ENCODE measurements at regions not wholly inside any gene's neighbourhood (a gene's known extent, or its start where the extent isn't known, plus 50 kb on each side); places are given as distances from the start of the nearest gene placed in this dataset.

DNA sequence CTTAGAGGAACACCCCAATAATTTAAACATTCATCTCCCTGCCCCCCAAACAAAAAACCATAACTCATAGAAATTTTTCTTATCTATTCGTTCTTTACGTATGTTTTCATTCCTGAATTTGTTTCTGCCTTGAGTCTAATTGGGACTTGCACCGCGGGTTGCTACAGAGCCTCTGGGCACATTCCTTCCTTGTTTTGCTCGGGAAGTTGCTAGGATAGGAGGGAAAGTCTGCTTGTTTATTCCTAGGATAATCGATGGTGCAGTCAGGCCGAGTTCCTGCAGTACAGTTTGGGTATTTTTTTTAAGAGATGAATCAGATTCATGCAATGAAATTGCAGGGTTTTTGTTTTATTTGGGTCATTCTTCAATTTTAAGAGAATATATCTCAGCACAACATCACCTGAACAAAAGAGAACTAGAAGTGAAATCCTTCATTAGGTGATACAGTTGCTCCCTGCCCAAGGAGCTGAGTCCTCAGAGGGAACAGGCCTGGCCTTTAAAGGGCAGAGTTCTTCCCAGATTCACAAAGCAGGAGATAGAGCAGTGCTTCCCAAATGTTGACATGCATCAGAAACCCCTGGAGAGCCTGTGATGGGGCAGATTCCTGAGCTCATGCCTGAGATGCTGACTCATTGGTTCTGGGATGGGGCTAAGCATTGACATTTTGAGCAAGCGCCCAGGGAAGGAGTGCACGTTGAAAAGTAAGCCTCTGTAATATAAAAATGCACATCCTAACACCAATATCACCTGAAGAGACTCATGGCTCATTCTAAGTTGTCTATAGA is 114.9 kb upstream of the FAM9B start:
- TF ChIP-seq, protein P1, sequence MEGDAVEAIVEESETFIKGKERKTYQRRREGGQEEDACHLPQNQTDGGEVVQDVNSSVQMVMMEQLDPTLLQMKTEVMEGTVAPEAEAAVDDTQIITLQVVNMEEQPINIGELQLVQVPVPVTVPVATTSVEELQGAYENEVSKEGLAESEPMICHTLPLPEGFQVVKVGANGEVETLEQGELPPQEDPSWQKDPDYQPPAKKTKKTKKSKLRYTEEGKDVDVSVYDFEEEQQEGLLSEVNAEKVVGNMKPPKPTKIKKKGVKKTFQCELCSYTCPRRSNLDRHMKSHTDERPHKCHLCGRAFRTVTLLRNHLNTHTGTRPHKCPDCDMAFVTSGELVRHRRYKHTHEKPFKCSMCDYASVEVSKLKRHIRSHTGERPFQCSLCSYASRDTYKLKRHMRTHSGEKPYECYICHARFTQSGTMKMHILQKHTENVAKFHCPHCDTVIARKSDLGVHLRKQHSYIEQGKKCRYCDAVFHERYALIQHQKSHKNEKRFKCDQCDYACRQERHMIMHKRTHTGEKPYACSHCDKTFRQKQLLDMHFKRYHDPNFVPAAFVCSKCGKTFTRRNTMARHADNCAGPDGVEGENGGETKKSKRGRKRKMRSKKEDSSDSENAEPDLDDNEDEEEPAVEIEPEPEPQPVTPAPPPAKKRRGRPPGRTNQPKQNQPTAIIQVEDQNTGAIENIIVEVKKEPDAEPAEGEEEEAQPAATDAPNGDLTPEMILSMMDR (IDR thresholded peaks at IDR 0.05 in 8 of 11, conservative IDR thresholded peaks at IDR 0.05 in 3 of 11) = no peak
- TF ChIP-seq POLR2A (IDR thresholded peaks at IDR 0.05) = no peak
